Adipocyte (in vitro differentiated cells): ENCODE measurements at regions not wholly inside any gene's neighbourhood (a gene's known extent, or its start where the extent isn't known, plus 50 kb on each side); places are given as distances from the start of the nearest gene placed in this dataset.
"Not testable (repeated sequence)": the region's sequence is repeated elsewhere in the genome, so short reads cannot be mapped to it uniquely, and the experiment has no call there.

Experiments
- DNase-seq: peaks from one replicate; pipeline ENCODE4 v3.0.0-alpha.2; 2015; ENCODE audit warnings: low read depth
- H3K27me3 ChIP-seq: replicated peaks from 2 replicates; pipeline ENCODE4 v1.7.0; 2013; ENCODE audit warnings: mild to moderate bottlenecking, low read length, moderate library complexity; ENCODE audit not compliant: control insufficient read depth, insufficient read depth
- H3K36me3 ChIP-seq: 2 replicates; pipeline ENCODE4 v1.7.0; 2013; ENCODE audit warnings: low read length, mild to moderate bottlenecking, moderate library complexity; ENCODE audit not compliant: control insufficient read depth, insufficient read depth, severe bottlenecking
- H3K4me1 ChIP-seq: 2 replicates; pipeline ENCODE4 v1.7.0; 2013; ENCODE audit warnings: mild to moderate bottlenecking, low read length, moderate library complexity; ENCODE audit not compliant: control insufficient read depth, insufficient read depth
- H3K4me3 ChIP-seq: 2 replicates; pipeline ENCODE4 v1.7.0; 2013; ENCODE audit warnings: mild to moderate bottlenecking, low read length, moderate library complexity
- H3K9ac ChIP-seq: 2 replicates; pipeline ENCODE4 v1.7.0; 2013; ENCODE audit warnings: mild to moderate bottlenecking, low read length, moderate library complexity
- H3K9me3 ChIP-seq: 2 replicates; pipeline ENCODE4 v1.7.0; 2013; ENCODE audit warnings: mild to moderate bottlenecking, low read length, moderate library complexity; ENCODE audit not compliant: control insufficient read depth

DNA sequence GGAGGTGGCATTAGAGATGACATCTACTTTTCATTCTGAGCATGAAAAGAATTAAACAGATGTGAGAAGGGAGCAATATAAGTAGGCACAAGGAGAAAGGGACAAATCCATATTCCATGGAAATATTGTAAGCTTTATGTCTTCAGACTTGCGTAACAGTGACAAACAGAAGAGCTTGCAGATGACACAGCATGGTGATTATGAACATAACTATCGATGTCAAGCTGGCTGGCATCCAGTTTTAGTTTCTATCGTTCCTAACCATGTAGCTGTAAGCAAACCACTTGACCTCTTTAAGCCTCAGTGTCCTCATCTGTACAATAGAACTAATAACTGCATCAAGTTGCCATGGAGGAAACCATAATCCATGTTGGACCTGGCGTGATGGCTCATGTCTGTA lies 246.7 kb upstream of the ADRA1B start:
- Histone ChIP-seq H3K36me3 (no peaks in the 10 kb centered on the region), H3K9ac (no peak overlapping the region), H3K9me3 (peaks cover 7% of the 10 kb centered on the region), H3K27me3 (peaks cover 11% of the 10 kb centered on the region), H3K4me3 (no peak overlapping the region), H3K4me1 (no peaks in the 10 kb centered on the region)
- DNase-seq = no peak

DNA sequence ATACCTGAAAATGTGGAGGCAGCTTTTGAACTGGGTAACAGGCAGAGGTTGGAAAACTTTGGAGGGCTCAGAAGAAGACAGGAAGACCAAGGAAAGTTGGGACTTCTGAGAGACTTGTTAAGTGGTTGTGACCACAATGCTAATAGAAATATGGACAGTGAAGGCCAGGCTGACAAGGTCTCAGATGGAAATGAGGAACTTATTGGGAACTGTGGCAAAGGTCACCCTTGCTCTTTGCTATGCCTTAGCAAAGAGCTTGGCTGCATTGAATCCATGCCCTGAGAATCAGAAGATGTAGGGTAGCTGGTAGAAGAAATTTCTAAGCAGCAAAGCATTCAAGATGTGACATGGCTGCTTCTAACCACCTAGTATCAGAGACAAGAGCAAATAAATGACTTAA lies 244.4 kb upstream of the ADRA1B start:
- Histone ChIP-seq H3K27me3 (peaks cover 11% of the 10 kb centered on the region), H3K4me1 (no peaks in the 10 kb centered on the region), H3K9me3 (peaks cover 7% of the 10 kb centered on the region), H3K4me3 (no peak overlapping the region), H3K9ac (no peak overlapping the region), H3K36me3 (no peaks in the 10 kb centered on the region)
- DNase-seq = no peak

GRCh38 chr5:159673538-159673937 lies 242.7 kb upstream of the ADRA1B start:
- no peaks in the 10 kb centered on the region for H3K36me3 ChIP-seq
- H3K4me3 ChIP-seq = no peak overlapping the region
- H3K4me1 ChIP-seq = no peaks in the 10 kb centered on the region
- DNase-seq = no peak
- no peak overlapping the region for H3K9ac ChIP-seq
- peaks cover 11% of the 10 kb centered on the region for H3K27me3 ChIP-seq
- peaks cover 7% of the 10 kb centered on the region for H3K9me3 ChIP-seq

- peaks cover 28% of the 10 kb centered on the region for H3K9me3 ChIP-seq
- no peak overlapping the region for H3K4me3 ChIP-seq
- H3K27me3 ChIP-seq = peaks cover 3% of the 10 kb centered on the region
- H3K4me1 ChIP-seq = no peaks in the 10 kb centered on the region
- H3K9ac ChIP-seq = no peak overlapping the region
- no peak for DNase-seq
- no peaks in the 10 kb centered on the region for H3K36me3 ChIP-seq
Observed at GRCh38 chr5:159678657-159679392, 237.5 kb upstream of the ADRA1B start.

- Histone ChIP-seq H3K9me3 (peaks cover 24% of the 10 kb centered on the region), H3K9ac (no peak overlapping the region), H3K27me3 (no peaks in the 10 kb centered on the region), H3K36me3 (no peaks in the 10 kb centered on the region), H3K4me1 (no peaks in the 10 kb centered on the region), H3K4me3 (no peak overlapping the region)
- no peak for DNase-seq
Observed at GRCh38 chr5:159680095-159680494, 236.2 kb upstream of the ADRA1B start.

DNA sequence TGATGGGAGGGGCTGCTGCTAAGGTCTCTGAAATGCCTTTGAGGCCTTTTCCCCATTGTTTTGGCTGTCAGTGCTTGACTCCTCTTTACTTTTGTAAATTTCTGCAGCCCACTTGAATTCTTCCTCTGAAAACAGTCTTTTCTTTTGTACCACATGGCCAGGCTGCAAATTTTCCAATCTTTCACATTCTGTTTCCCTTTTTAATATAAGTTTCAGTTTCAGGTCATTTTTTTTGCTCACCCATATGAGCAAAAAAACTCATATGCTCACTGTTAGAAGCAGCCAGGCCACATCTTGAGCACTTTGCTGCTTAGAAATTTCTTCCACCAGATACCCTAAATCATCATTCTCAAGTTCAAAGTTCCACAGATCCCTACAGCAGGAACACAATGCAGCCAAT lies 234.6 kb upstream of the ADRA1B start:
- H3K9ac ChIP-seq = no peak overlapping the region
- H3K36me3 ChIP-seq = no peaks in the 10 kb centered on the region
- no peaks in the 10 kb centered on the region for H3K4me1 ChIP-seq
- no peak for DNase-seq
- peaks cover 24% of the 10 kb centered on the region for H3K9me3 ChIP-seq
- no peaks in the 10 kb centered on the region for H3K27me3 ChIP-seq
- H3K4me3 ChIP-seq = no peak overlapping the region

DNA sequence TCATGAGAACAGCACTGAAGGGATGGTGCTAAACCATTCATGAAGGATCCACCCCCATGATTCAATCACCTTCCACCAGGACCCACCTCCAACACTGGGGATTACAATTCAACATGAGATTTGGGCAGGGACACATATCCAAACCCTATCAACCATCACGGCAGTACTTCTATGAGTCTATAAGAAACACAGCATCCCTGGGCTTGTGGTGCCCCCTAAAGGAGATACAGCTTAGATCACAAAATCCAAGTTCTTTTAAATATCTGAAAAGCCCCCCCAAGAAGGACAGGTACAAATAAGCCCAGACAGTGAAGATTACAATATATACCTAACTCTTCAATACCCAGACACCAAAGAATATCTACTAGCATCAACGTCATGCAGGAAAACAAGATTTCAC lies 233.7 kb upstream of the ADRA1B start:
- Histone ChIP-seq H3K9ac (no peak overlapping the region), H3K36me3 (no peaks in the 10 kb centered on the region), H3K27me3 (no peaks in the 10 kb centered on the region), H3K9me3 (peaks cover 24% of the 10 kb centered on the region), H3K4me1 (no peaks in the 10 kb centered on the region), H3K4me3 (no peak overlapping the region)
- DNase-seq = no peak

GRCh38 chr5:159687892-159688291 lies 228.4 kb upstream of the ADRA1B start:
- H3K9ac ChIP-seq, H3K27me3 ChIP-seq, H3K36me3 ChIP-seq, H3K4me3 ChIP-seq, DNase-seq, H3K4me1 ChIP-seq: not testable (repeated sequence)
- H3K9me3 ChIP-seq = peaks cover 10% of the 10 kb centered on the region

DNA sequence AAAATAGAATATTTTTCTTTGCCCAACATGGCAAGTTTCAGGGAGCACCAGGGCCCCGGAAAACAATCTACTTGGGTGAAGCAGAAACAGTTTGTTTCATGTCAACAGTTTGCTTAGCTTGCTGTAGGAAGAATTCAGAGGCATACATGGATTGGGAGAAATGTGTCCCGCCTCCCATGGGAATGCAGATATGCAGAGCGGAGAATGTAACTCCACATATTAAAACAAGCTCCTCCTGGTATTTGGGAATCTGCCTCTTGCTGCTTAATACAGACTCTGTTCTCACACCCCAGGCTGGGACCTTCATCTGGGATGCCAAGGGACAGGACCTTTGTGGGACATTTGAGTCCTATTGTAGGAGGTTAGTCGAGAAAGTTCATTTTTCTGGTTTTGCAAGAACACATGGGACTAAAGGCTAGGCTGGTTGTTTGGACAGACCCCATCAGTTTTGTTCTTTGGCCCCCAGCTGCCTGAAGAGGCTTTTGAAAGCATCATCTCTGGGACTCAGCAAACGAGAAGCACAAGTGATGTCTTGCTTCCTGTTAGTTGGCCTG lies 220.5 kb upstream of the ADRA1B start:
- Histone ChIP-seq H3K4me1 (no peaks in the 10 kb centered on the region), H3K4me3 (no peak overlapping the region), H3K36me3 (no peaks in the 10 kb centered on the region), H3K9ac (no peak overlapping the region), H3K9me3 (peaks cover 9% of the 10 kb centered on the region), H3K27me3 (no peaks in the 10 kb centered on the region)
- DNase-seq = no peak

DNA sequence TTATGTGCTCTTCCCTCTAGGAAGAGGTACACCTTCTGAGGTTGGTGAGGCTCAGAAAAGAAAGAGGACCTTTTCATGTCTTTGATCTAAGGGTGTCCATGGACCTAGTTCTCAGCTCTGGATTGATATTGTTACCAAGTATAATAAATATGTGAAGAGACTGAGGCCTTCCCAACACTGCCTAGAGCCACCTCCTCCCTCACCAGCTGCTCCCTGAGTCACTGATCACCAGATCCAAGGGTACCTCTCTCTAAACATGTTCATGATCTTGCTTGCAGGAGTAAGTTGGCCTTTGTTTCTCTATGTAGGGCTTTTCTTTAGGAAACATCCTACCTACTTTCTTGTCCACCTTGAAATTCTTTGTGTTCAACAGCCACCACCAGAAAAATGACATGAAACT lies 218.8 kb upstream of the ADRA1B start:
- Histone ChIP-seq H3K36me3 (no peaks in the 10 kb centered on the region), H3K4me1 (no peaks in the 10 kb centered on the region), H3K9ac (no peak overlapping the region), H3K27me3 (no peaks in the 10 kb centered on the region), H3K4me3 (no peak overlapping the region), H3K9me3 (no peaks in the 10 kb centered on the region)
- DNase-seq = no peak

DNA sequence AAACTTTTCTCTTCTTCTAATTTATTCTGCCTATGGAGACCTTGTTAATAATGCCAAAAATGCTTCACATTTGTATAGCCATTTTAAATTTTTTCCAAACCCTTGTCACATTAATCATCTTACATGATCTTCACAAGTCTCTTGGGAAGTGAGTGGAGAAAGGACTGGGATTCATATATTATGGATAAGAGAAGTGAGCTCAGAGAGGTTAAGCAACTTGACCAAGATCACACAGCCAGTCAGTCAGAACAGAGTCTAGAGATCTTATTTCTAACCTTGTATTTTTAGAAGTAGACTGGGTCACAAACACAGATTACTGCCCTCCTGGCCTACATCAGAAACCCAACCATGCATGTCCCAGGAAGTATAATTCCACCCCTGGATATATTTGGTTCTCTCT lies 218.0 kb upstream of the ADRA1B start:
- Histone ChIP-seq H3K9me3 (no peaks in the 10 kb centered on the region), H3K36me3 (no peaks in the 10 kb centered on the region), H3K4me1 (no peaks in the 10 kb centered on the region), H3K9ac (no peak overlapping the region), H3K27me3 (no peaks in the 10 kb centered on the region), H3K4me3 (no peak overlapping the region)
- no peak for DNase-seq

- no peaks in the 10 kb centered on the region for H3K27me3 ChIP-seq
- peaks cover 3% of the 10 kb centered on the region for H3K4me1 ChIP-seq
- H3K4me3 ChIP-seq = no peak overlapping the region
- no peaks in the 10 kb centered on the region for H3K9me3 ChIP-seq
- H3K9ac ChIP-seq = no peak overlapping the region
- no peak for DNase-seq
- H3K36me3 ChIP-seq = no peaks in the 10 kb centered on the region
Observed at GRCh38 chr5:159700016-159700415, 216.3 kb upstream of the ADRA1B start.
